Peyer's patch (tissue), 4 donors: ENCODE measurements at regions not wholly inside any gene's neighbourhood (a gene's known extent, or its start where the extent isn't known, plus 50 kb on each side); places are given as distances from the start of the nearest gene placed in this dataset.

Experiments used
- CTCF ChIP-seq, 6 experiments: fragments of 450-650 bp in 4 of 6; fragments of 200-600 bp in 2 of 6; sonication (generic) in 1 of 6; IDR thresholded peaks; one replicate each; pipeline ENCODE4 v1.5.1; 2017 to 2019; ENCODE audit warnings: antibody characterized with exemption in 6 of 6, mild to moderate bottlenecking in 3 of 6, moderate library complexity in 1 of 6
- POLR2A ChIP-seq, 2 donors: fragments of 450-650 bp; IDR thresholded peaks; one replicate each; pipeline ENCODE4 v1.5.1; 2017; ENCODE audit warnings: antibody characterized with exemption in 2 of 2, mild to moderate bottlenecking in 2 of 2, moderate library complexity in 2 of 2

DNA sequence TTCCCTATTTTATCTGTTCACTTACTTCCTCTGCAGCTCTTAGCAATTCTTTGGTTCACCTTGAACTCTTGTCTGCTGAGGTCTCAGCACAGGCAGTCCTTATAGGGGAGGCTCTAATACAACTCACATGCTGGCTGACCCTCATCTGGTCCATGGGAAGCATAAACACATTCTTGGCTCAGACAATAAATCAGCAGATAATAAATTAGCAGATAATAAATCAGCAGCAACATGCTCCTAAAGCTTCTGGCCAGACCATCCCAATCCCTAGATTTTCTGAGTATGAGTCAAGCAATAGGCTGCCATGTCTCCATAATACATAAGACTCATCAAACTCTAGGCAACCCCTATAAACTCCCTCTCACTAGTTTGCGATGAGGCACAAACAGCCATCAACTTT lies 208.6 kb upstream of the STEAP4 start:
- TF ChIP-seq POLR2A (IDR thresholded peaks at IDR 0.05), result no peak
- no peak for TF ChIP-seq CTCF (IDR thresholded peaks at IDR 0.05)
